GM18507 (cell line): ENCODE measurements at regions not wholly inside any gene's neighbourhood (a gene's known extent, or its start where the extent isn't known, plus 50 kb on each side); places are given as distances from the start of the nearest gene placed in this dataset.

ENCODE experiments used
- DNase-seq: peaks from one replicate; pipeline ENCODE4 v3.0.0; 2011; ENCODE audit warnings: low read depth; ENCODE audit not compliant: insufficient read length; ENCODE audit errors: extremely low spot score
- FAIRE-seq: peaks from 2 replicates; lab custom pipeline; 2011; peaks lifted over from hg19 to GRCh38; lab: Jason Lieb, UNC

- FAIRE-seq (no peak), DNase-seq (no peak)
Measured at GRCh38 chr12:124691429-124691828, 124.0 kb upstream of the NCOR2 start.

GRCh38 chr12:124689631-124690030 is 122.2 kb upstream of the NCOR2 start:
- no peak for DNase-seq
- no peak for FAIRE-seq

GRCh38 chr12:124688356-124688992 is 121.1 kb upstream of the NCOR2 start:
- DNase-seq = no peak
- no peak for FAIRE-seq

- peak; percentile 24 for FAIRE-seq
- no peak for DNase-seq
Measured at GRCh38 chr12:124687917-124688316, 120.5 kb upstream of the NCOR2 start.

GRCh38 chr12:124687174-124687902 is 119.9 kb upstream of the NCOR2 start:
- FAIRE-seq (no peak), DNase-seq (no peak)

- no peak for DNase-seq
- no peak for FAIRE-seq
Measured at GRCh38 chr12:124686370-124687173, 119.2 kb upstream of the NCOR2 start.

- FAIRE-seq = no peak
- no peak for DNase-seq
Measured at GRCh38 chr12:124685689-124686369, 118.4 kb upstream of the NCOR2 start.

- FAIRE-seq = no peak
- DNase-seq = no peak
Measured at GRCh38 chr12:124684971-124685688, 117.7 kb upstream of the NCOR2 start.

- DNase-seq (no peak), FAIRE-seq (no peak)
Measured at GRCh38 chr12:124684496-124684895, 117.1 kb upstream of the NCOR2 start.

GRCh38 chr12:124683152-124684124 is 116.0 kb upstream of the NCOR2 start:
- FAIRE-seq (no peak), DNase-seq (no peak)

- no peak for DNase-seq
- FAIRE-seq = no peak
Measured at GRCh38 chr12:124682425-124683151, 115.2 kb upstream of the NCOR2 start.

GRCh38 chr12:124681779-124682391 is 114.5 kb upstream of the NCOR2 start:
- DNase-seq = no peak

GRCh38 chr12:124680863-124681778 is 113.7 kb upstream of the NCOR2 start:
- DNase-seq (no peak), FAIRE-seq (no peak)

More at GRCh38 chr12:124681779-124682391, 114.5 kb upstream of the NCOR2 start:
- no peak for FAIRE-seq

- no peak for FAIRE-seq
- DNase-seq = no peak
Measured at GRCh38 chr12:124679533-124680371, 112.3 kb upstream of the NCOR2 start.

- FAIRE-seq = no peak
- no peak for DNase-seq
Measured at GRCh38 chr12:124679047-124679446, 111.6 kb upstream of the NCOR2 start.
